H9 (cell line): ENCODE measurements at regions not wholly inside any gene's neighbourhood (a gene's known extent, or its start where the extent isn't known, plus 50 kb on each side); places are given as distances from the start of the nearest gene placed in this dataset.

Source experiments
- DNase-seq: peaks from one replicate; pipeline ENCODE4 v3.0.0-alpha.2; 2017
- H2AFZ ChIP-seq: one replicate; pipeline ENCODE4 v1.6.1; 2013; ENCODE audit warnings: mild to moderate bottlenecking, low read length, control low read depth, moderate library complexity
- H2AK5ac ChIP-seq: 2 replicates; pipeline ENCODE4 v1.6.1; 2013; ENCODE audit warnings: low read length, control low read depth, mixed read lengths; ENCODE audit not compliant: insufficient read length
- H2BK120ac ChIP-seq: one replicate; pipeline ENCODE4 v1.6.1; 2013; ENCODE audit warnings: low read depth, mild to moderate bottlenecking, low read length, control low read depth, inconsistent platforms; ENCODE audit not compliant: poor library complexity, severe bottlenecking
- H2BK12ac ChIP-seq: 2 replicates; pipeline ENCODE4 v1.6.1; 2013; ENCODE audit warnings: low read length, control low read depth, mixed read lengths, low read depth; ENCODE audit not compliant: insufficient read length
- H2BK15ac ChIP-seq: 2 replicates; pipeline ENCODE4 v1.6.1; 2013; ENCODE audit warnings: low read depth, low read length, control low read depth
- H2BK20ac ChIP-seq: one replicate; pipeline ENCODE4 v1.6.1; 2013; ENCODE audit warnings: low read depth, mild to moderate bottlenecking, low read length, control low read depth, inconsistent platforms; ENCODE audit not compliant: poor library complexity, severe bottlenecking
- H2BK5ac ChIP-seq: 2 replicates; pipeline ENCODE4 v1.6.1; 2013; ENCODE audit warnings: low read length, control low read depth, mixed read lengths; ENCODE audit not compliant: insufficient read length
- H3K14ac ChIP-seq: 2 replicates; pipeline ENCODE4 v1.6.1; 2013; ENCODE audit warnings: low read length, control low read depth; ENCODE audit not compliant: insufficient read depth
- H3K18ac ChIP-seq: 2 replicates; pipeline ENCODE4 v1.6.1; 2013; ENCODE audit warnings: low read depth, mild to moderate bottlenecking, mixed read lengths, low read length, control low read depth; ENCODE audit not compliant: insufficient read length
- H3K23ac ChIP-seq: 2 replicates; pipeline ENCODE4 v1.6.1; 2013; ENCODE audit warnings: low read length, control low read depth, mixed read lengths, low read depth; ENCODE audit not compliant: insufficient read length
- H3K23me2 ChIP-seq: 2 replicates; pipeline ENCODE4 v1.6.1; 2013; ENCODE audit warnings: low read depth, mild to moderate bottlenecking, mixed read lengths, low read length, control low read depth; ENCODE audit not compliant: insufficient read length, poor library complexity, severe bottlenecking
- H3K27ac ChIP-seq: 2 replicates; pipeline ENCODE4 v1.5.1; 2013; ENCODE audit warnings: low read length, control low read depth, mixed read lengths, low read depth; ENCODE audit not compliant: insufficient read length
- H3K27me3 ChIP-seq: 2 replicates; pipeline ENCODE4 v1.6.1; 2013; ENCODE audit warnings: low read length, control low read depth, inconsistent platforms; ENCODE audit not compliant: insufficient read depth
- H3K4ac ChIP-seq: 2 replicates; pipeline ENCODE4 v1.6.1; 2013; ENCODE audit warnings: low read depth, mild to moderate bottlenecking, control low read depth, inconsistent platforms, low read length, moderate library complexity
- H3K4me1 ChIP-seq: 2 replicates; pipeline ENCODE4 v1.6.1; 2013; ENCODE audit warnings: low read length, control low read depth, inconsistent platforms; ENCODE audit not compliant: insufficient read depth
- H3K4me2 ChIP-seq: 2 replicates; pipeline ENCODE4 v1.6.1; 2013; ENCODE audit warnings: low read length, control low read depth, mixed read lengths; ENCODE audit not compliant: insufficient read length, insufficient read depth
- H3K56ac ChIP-seq: 2 replicates; pipeline ENCODE4 v1.6.1; 2013; ENCODE audit warnings: low read depth, mild to moderate bottlenecking, mixed read lengths, low read length, control low read depth; ENCODE audit not compliant: insufficient read length
- H3K79me1 ChIP-seq: 2 replicates; pipeline ENCODE4 v1.6.1; 2013; ENCODE audit warnings: low read depth, mild to moderate bottlenecking, moderate library complexity, low read length, control low read depth, inconsistent platforms; ENCODE audit not compliant: insufficient read depth, poor library complexity, severe bottlenecking
- H3K79me2 ChIP-seq: 2 replicates; pipeline ENCODE4 v1.6.1; 2013; ENCODE audit warnings: low read length, control low read depth, inconsistent platforms; ENCODE audit not compliant: insufficient read depth
- H3K9ac ChIP-seq: 2 replicates; pipeline ENCODE4 v1.6.1; 2013; ENCODE audit warnings: low read length, control low read depth, mixed read lengths; ENCODE audit not compliant: insufficient read length; ENCODE audit errors: extremely low read depth
- H3K9me3 ChIP-seq: one replicate; pipeline ENCODE4 v1.6.1; 2013; ENCODE audit warnings: low read depth, low read length, inconsistent platforms; ENCODE audit not compliant: control insufficient read depth
- H3T11ph ChIP-seq: one replicate; pipeline ENCODE4 v1.6.1; 2013; ENCODE audit warnings: mild to moderate bottlenecking, low read length, control low read depth, inconsistent platforms
- H4K20me1 ChIP-seq: one replicate; pipeline ENCODE4 v1.6.1; 2013; ENCODE audit not compliant: control insufficient read depth, insufficient read length, insufficient read depth
- H4K5ac ChIP-seq: 2 replicates; pipeline ENCODE4 v1.6.1; 2013; ENCODE audit warnings: low read depth, mild to moderate bottlenecking, mixed read lengths, low read length, control low read depth; ENCODE audit not compliant: insufficient read length
- H4K8ac ChIP-seq: replicated peaks from 2 replicates; pipeline ENCODE4 v1.6.1; 2013; ENCODE audit warnings: low read length, control low read depth, mixed read lengths, low read depth; ENCODE audit not compliant: insufficient read length
- H4K91ac ChIP-seq: 2 replicates; pipeline ENCODE4 v1.6.1; 2013; ENCODE audit warnings: low read depth, mild to moderate bottlenecking, moderate library complexity, mixed read lengths, low read length, control low read depth; ENCODE audit not compliant: insufficient read length
- H3K27ac Mint-ChIP-seq, 3 experiments: 2 replicates in 2 of 3; 3 replicates in 1 of 3; pipeline ENCODE4 v1.8.0; 2020 to 2021; ENCODE audit warnings: mixed read lengths in 3 of 3, mild to moderate bottlenecking in 1 of 3, moderate library complexity in 1 of 3
- H3K27me3 Mint-ChIP-seq: 2 replicates; pipeline ENCODE4 v1.8.0; 2021; ENCODE audit warnings: low read depth, mild to moderate bottlenecking, moderate library complexity, mixed read lengths
- H3K36me3 Mint-ChIP-seq, 3 experiments: 2 replicates in 2 of 3; 3 replicates in 1 of 3; pipeline ENCODE4 v1.8.0; 2020 to 2021; ENCODE audit warnings: low read depth in 3 of 3, mixed read lengths in 3 of 3; ENCODE audit not compliant: insufficient read depth in 1 of 3
- H3K4me1 Mint-ChIP-seq, 2 experiments: 2 replicates each; pipeline ENCODE4 v1.8.0; 2020; ENCODE audit warnings: mixed read lengths in 2 of 2
- H3K4me3 Mint-ChIP-seq, 2 experiments: 2 replicates in 1 of 2; 3 replicates in 1 of 2; pipeline ENCODE4 v1.8.0; 2020 to 2021; ENCODE audit warnings: mild to moderate bottlenecking in 2 of 2, mixed read lengths in 2 of 2, moderate library complexity in 1 of 2
- H3K9me3 Mint-ChIP-seq, 2 experiments: 2 replicates in 1 of 2; 3 replicates in 1 of 2; pipeline ENCODE4 v1.8.0; 2020; ENCODE audit warnings: mild to moderate bottlenecking in 2 of 2, mixed read lengths in 2 of 2, moderate library complexity in 1 of 2
- WGBS: extraction: QIAGEN DNeasy Blood & Tissue Kit; methylation state at CpG from one replicate; pipeline ENCODE4 v1.1.7; 2013; ENCODE audit warnings: missing lambda C conversion rate, low lambda C conversion rate, mixed read lengths; ENCODE audit not compliant: insufficient read length; ENCODE audit errors: extremely low coverage; 5-methylcytosine and 5-hydroxymethylcytosine counted together
- TF ChIP-seq, protein P1 (sequence below): fragments of 200-600 bp; sonication (generic); conservative IDR thresholded peaks from 3 replicates; pipeline ENCODE4 v1.8.0; 2021; ENCODE audit warnings: antibody characterized with exemption, mild to moderate bottlenecking

- Histone ChIP-seq H3K14ac (no peak overlapping the region), H3K56ac (no peak overlapping the region), H2BK12ac (no peak overlapping the region), H3K9me3 (no peaks in the 10 kb centered on the region), H2AFZ (no peak overlapping the region), H3K4me1 (no peaks in the 10 kb centered on the region), H3K9ac (no peak overlapping the region), H2AK5ac (no peak overlapping the region), H3K18ac (no peak overlapping the region), H3T11ph (no peak overlapping the region), H4K5ac (no peak overlapping the region), H3K79me2 (no peaks in the 10 kb centered on the region), H2BK120ac (no peak overlapping the region), H4K8ac (no peak overlapping the region), H2BK5ac (no peak overlapping the region), H3K27ac (no peak overlapping the region), H3K4me2 (no peak overlapping the region), H2BK20ac (no peak overlapping the region), H3K23me2 (no peaks in the 10 kb centered on the region), H4K91ac (no peak overlapping the region), H2BK15ac (no peak overlapping the region), H3K4ac (no peak overlapping the region), H3K79me1 (no peaks in the 10 kb centered on the region), H4K20me1 (no peaks in the 10 kb centered on the region), H3K23ac (no peak overlapping the region), H3K27me3 (no peaks in the 10 kb centered on the region)
- WGBS = no CpG with 5 or more reads among the region's 3 CpGs
- DNase-seq = no peak
- Mint-ChIP-seq H3K9me3 (no peaks in the 10 kb centered on the region), H3K27ac (no peak overlapping the region), H3K4me3 (no peak overlapping the region), H3K27me3 (no peaks in the 10 kb centered on the region), H3K36me3 (no peaks in the 10 kb centered on the region), H3K4me1 (no peaks in the 10 kb centered on the region)
- TF ChIP-seq, protein P1, sequence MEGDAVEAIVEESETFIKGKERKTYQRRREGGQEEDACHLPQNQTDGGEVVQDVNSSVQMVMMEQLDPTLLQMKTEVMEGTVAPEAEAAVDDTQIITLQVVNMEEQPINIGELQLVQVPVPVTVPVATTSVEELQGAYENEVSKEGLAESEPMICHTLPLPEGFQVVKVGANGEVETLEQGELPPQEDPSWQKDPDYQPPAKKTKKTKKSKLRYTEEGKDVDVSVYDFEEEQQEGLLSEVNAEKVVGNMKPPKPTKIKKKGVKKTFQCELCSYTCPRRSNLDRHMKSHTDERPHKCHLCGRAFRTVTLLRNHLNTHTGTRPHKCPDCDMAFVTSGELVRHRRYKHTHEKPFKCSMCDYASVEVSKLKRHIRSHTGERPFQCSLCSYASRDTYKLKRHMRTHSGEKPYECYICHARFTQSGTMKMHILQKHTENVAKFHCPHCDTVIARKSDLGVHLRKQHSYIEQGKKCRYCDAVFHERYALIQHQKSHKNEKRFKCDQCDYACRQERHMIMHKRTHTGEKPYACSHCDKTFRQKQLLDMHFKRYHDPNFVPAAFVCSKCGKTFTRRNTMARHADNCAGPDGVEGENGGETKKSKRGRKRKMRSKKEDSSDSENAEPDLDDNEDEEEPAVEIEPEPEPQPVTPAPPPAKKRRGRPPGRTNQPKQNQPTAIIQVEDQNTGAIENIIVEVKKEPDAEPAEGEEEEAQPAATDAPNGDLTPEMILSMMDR = no peak
Measured at GRCh38 chr13:105184201-105184600, 1351.3 kb downstream of the EFNB2 start.
